HepG2 (cell line): ENCODE measurements at regions not wholly inside any gene's neighbourhood (a gene's known extent, or its start where the extent isn't known, plus 50 kb on each side); places are given as distances from the start of the nearest gene placed in this dataset.

ENCODE experiments used
- ATAC-seq: fragments of 200-7000 bp; cut with Tn5 transposase; 3 replicates; pipeline ENCODE4 v1.9.1; 2020; ENCODE audit warnings: mild to moderate bottlenecking, moderate library complexity
- BruUV-seq: library from RNA; stranded (reverse); fragments of 400-500 nt; replicated peaks from 2 replicates; lab custom pipeline; 2021; lab: Mats Ljungman, UMichigan
- CTCF ChIA-PET: fragments of 300-600 bp; formaldehyde crosslinking; extraction: SDS; loops from one replicate; lab custom pipeline; 2021; ENCODE audit warnings: low total read pairs, inconsistent platforms, low intra/inter-chr PET ratio; lab: Yijun Ruan, JAX
- POLR2A ChIA-PET: fragments of 350-600 bp; sonication (Branson Sonifier 250); formaldehyde crosslinking; loops from one replicate; lab custom pipeline; 2020; ENCODE audit warnings: antibody characterized with exemption, inconsistent platforms; lab: Yijun Ruan, JAX
- DNase-seq: peaks from one replicate; pipeline ENCODE4 v3.0.0-alpha.2; 2015; ENCODE audit warnings: low spot score
- FAIRE-seq: peaks from 3 replicates; lab custom pipeline; 2011; peaks lifted over from hg19 to GRCh38; lab: Jason Lieb, UNC
- H2AFZ ChIP-seq: one replicate; pipeline ENCODE4 v1.6.1; 2011; ENCODE audit warnings: low read length, inconsistent platforms
- H3K27ac ChIP-seq: fragments of 300-600 bp; 3 replicates; pipeline ENCODE4 v1.8.0; 2011; ENCODE audit warnings: mixed run types, mild to moderate bottlenecking, mixed read lengths, low read length, inconsistent platforms; ENCODE audit not compliant: insufficient read depth; ENCODE audit errors: extremely low read length
- H3K27me3 ChIP-seq, 2 experiments: fragments of 200-600 bp in 1 of 2; 2 replicates in 1 of 2; 3 replicates in 1 of 2; pipeline versions ENCODE4 v1.6.0 to v1.8.0; 2011; ENCODE audit warnings: low read length in 2 of 2, mild to moderate bottlenecking in 2 of 2, moderate library complexity in 2 of 2, inconsistent platforms in 1 of 2; ENCODE audit not compliant: insufficient read depth in 2 of 2, control insufficient read depth in 1 of 2
- H3K36me3 ChIP-seq, 2 experiments: fragments of 200-600 bp in 1 of 2; replicated peaks in 1 of 2; 2 replicates in 1 of 2; 3 replicates in 1 of 2; pipeline versions ENCODE4 v1.5.1 to v1.8.0; 2011; ENCODE audit warnings: low read length in 2 of 2, inconsistent platforms in 1 of 2; ENCODE audit not compliant: insufficient read depth in 2 of 2, control insufficient read depth in 1 of 2
- H3K4me1 ChIP-seq: 2 replicates; pipeline ENCODE4 v1.5.1; 2012; ENCODE audit warnings: low read length, inconsistent platforms; ENCODE audit not compliant: insufficient read depth
- H3K4me2 ChIP-seq: 2 replicates; pipeline ENCODE4 v1.6.0; 2011; ENCODE audit warnings: low read depth, low read length, inconsistent platforms
- H3K4me3 ChIP-seq, 3 experiments: fragments of 200-600 bp in 1 of 3; sonication (generic), shearing (Covaris generic) in 1 of 3; replicated peaks in 1 of 3; 2 replicates each; pipeline ENCODE4 v1.5.1; 2011 to 2016; ENCODE audit warnings: low read length in 3 of 3, inconsistent platforms in 2 of 3, low read depth in 2 of 3, mild to moderate bottlenecking in 2 of 3, control low read depth in 1 of 3, mixed read lengths in 1 of 3; ENCODE audit not compliant: insufficient read depth in 1 of 3
- H3K79me2 ChIP-seq: one replicate; pipeline ENCODE4 v1.6.1; 2011; ENCODE audit warnings: low read length, inconsistent platforms; ENCODE audit not compliant: insufficient read depth
- H3K9ac ChIP-seq: 2 replicates; pipeline ENCODE4 v1.6.0; 2011; ENCODE audit warnings: mild to moderate bottlenecking, low read depth, low read length, inconsistent platforms; ENCODE audit not compliant: insufficient read depth
- H3K9me3 ChIP-seq: 2 replicates; pipeline ENCODE4 v1.5.1; 2012; ENCODE audit warnings: mild to moderate bottlenecking, low read length
- H4K20me1 ChIP-seq: 2 replicates; pipeline ENCODE4 v1.6.0; 2011; ENCODE audit warnings: inconsistent platforms, mild to moderate bottlenecking, low read length, moderate library complexity; ENCODE audit not compliant: insufficient read depth
- CEBPG ChIP-seq: IDR thresholded peaks from 2 replicates; pipeline ENCODE4 v1.6.1; 2016
- FOXP1 ChIP-seq, 2 experiments: fragments of 450-650 bp in 1 of 2; IDR thresholded peaks; 2 replicates each; pipeline ENCODE4 v1.6.1; 2017 to 2018; ENCODE audit warnings: antibody characterized with exemption in 1 of 2
- HES4 ChIP-seq: sonication (generic); formaldehyde crosslinking; IDR thresholded peaks from 2 replicates; pipeline ENCODE4 v1.9.0; 2021; ENCODE audit warnings: mild to moderate bottlenecking, missing genetic modification reagents, borderline replicate concordance
- HIVEP1 ChIP-seq: sonication (generic); formaldehyde crosslinking; IDR thresholded peaks from 2 replicates; pipeline ENCODE4 v1.4.0; 2020; ENCODE audit warnings: mild to moderate bottlenecking, missing genetic modification reagents
- HNRNPL ChIP-seq: fragments of 200-400 bp; formaldehyde crosslinking; IDR thresholded peaks from 2 replicates; pipeline ENCODE4 v1.6.1; 2017; ENCODE audit warnings: mild to moderate bottlenecking, low read depth, low read length
- KAT7 ChIP-seq: IDR thresholded peaks from 2 replicates; pipeline ENCODE4 v1.6.1; 2018; ENCODE audit warnings: borderline replicate concordance, missing compliant biosample characterization
- KLF6 ChIP-seq: IDR thresholded peaks from 2 replicates; pipeline ENCODE4 v1.8.0; 2016; ENCODE audit warnings: missing biosample characterization, missing genetic modification reagents
- POLR2G ChIP-seq: fragments of 200-400 bp; formaldehyde crosslinking; IDR thresholded peaks from 2 replicates; pipeline ENCODE4 v1.6.1; 2018; ENCODE audit warnings: mild to moderate bottlenecking, low read depth, low read length, moderate library complexity
- SOX13 ChIP-seq, 3 experiments: fragments of 450-650 bp in 1 of 3; sonication (generic) in 1 of 3; formaldehyde crosslinking in 1 of 3; IDR thresholded peaks in 2 of 3; conservative IDR thresholded peaks in 1 of 3; 2 replicates each; pipeline versions ENCODE4 v1.5.0 to v1.6.1; 2016 to 2020; ENCODE audit warnings: antibody characterized with exemption in 1 of 3, mild to moderate bottlenecking in 1 of 3, missing compliant biosample characterization in 1 of 3, missing genetic modification reagents in 1 of 3, moderate library complexity in 1 of 3
- SSRP1 ChIP-seq: IDR thresholded peaks from 2 replicates; pipeline ENCODE4 v1.6.1; 2016; ENCODE audit warnings: control low read depth
- ZFP90 ChIP-seq: sonication (generic); formaldehyde crosslinking; IDR thresholded peaks from 2 replicates; pipeline ENCODE4 v1.8.0; 2022; ENCODE audit warnings: missing genetic modification reagents, mild to moderate bottlenecking, inconsistent platforms, borderline replicate concordance
- ZNF17 ChIP-seq: sonication (generic); formaldehyde crosslinking; IDR thresholded peaks from 2 replicates; pipeline ENCODE4 v1.5.0; 2020; ENCODE audit warnings: mild to moderate bottlenecking, missing genetic modification reagents
- ZNF552 ChIP-seq: sonication (generic); formaldehyde crosslinking; IDR thresholded peaks from 2 replicates; pipeline ENCODE4 v1.9.0; 2022; ENCODE audit warnings: missing genetic modification reagents, mild to moderate bottlenecking, borderline replicate concordance
- ZNF567 ChIP-seq: sonication (generic); formaldehyde crosslinking; IDR thresholded peaks from 2 replicates; pipeline ENCODE4 v1.8.1; 2023; ENCODE audit warnings: mild to moderate bottlenecking, missing genetic modification reagents, borderline replicate concordance
- ZNF652 ChIP-seq: IDR thresholded peaks from 2 replicates; pipeline ENCODE4 v1.6.1; 2016; ENCODE audit warnings: low read depth, borderline replicate concordance
- ZNF777 ChIP-seq: sonication (generic); formaldehyde crosslinking; IDR thresholded peaks from 2 replicates; pipeline ENCODE4 v1.4.0; 2020; ENCODE audit warnings: missing genetic modification reagents
- in situ Hi-C: cut with HindIII; loops from 2 replicates; pipeline ENCODE4 v1.10.0; 2017; ENCODE audit warnings: low pct_unique_long_range_greater_than_20kb; ENCODE audit not compliant: extremely low pct_ligation_motif_present
- intact Hi-C: fragments of 100-400 bp; cut with micrococcal nuclease; formaldehyde crosslinking; loops from one replicate; pipeline ENCODE4 v1.10.0; 2022; ENCODE audit not compliant: unreplicated experiment
- TF ChIP-seq, protein P1 (sequence below): sonication (generic); formaldehyde crosslinking; IDR thresholded peaks from 2 replicates; pipeline ENCODE4 v1.4.0; 2020; ENCODE audit warnings: missing genetic modification reagents, borderline replicate concordance
- TF ChIP-seq, protein P2 (sequence below): sonication (generic); formaldehyde crosslinking; IDR thresholded peaks from 2 replicates; pipeline ENCODE4 v1.5.1; 2020; ENCODE audit warnings: missing genetic modification reagents, mild to moderate bottlenecking, borderline replicate concordance

DNA sequence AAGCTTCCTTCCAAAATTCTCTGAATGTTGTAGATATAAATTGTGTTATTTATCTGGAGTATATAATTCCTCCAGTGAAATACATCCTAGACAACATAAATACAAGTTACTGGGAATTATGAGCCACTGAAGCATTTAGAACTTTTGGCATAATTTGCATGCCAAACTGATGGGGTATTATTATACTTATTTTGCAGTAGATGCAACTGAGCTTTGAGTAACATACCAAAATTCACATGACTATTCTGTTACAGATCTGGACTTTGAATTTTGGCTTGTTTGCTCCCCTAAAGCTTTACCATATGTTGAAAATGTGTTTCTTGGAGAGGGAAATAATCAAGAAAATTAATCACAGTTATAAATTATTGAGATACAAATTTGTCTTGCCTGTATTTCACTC is 372.5 kb downstream of the CDH11 start:
- Histone ChIP-seq H3K79me2 (no peaks in the 10 kb centered on the region), H3K9me3 (peaks cover 60% of the 10 kb centered on the region), H3K36me3 (no peaks in the 10 kb centered on the region), H4K20me1 (no peaks in the 10 kb centered on the region), H2AFZ (no peak overlapping the region), H3K4me2 (no peak overlapping the region), H3K4me3 (no peak overlapping the region), H3K27me3 (no peaks in the 10 kb centered on the region), H3K4me1 (no peaks in the 10 kb centered on the region), H3K27ac (no peak overlapping the region), H3K9ac (no peak overlapping the region)
- POLR2A ChIA-PET, result no interaction called here
- in situ Hi-C loops, result no loop called here
- BruUV-seq, result no TSS peak
- TF ChIP-seq ZNF552 (CRISPR knock-in tag) (no peak), POLR2G (no peak), ZFP90 (CRISPR knock-in tag) (no peak), ZNF652 (CRISPR knock-in tag) (no peak), FOXP1 (IDR thresholded peaks at IDR 0.05) (no peak), FOXP1 (CRISPR knock-in tag; IDR thresholded peaks at IDR 0.05) (no peak), ZNF17 (no peak), KAT7 (CRISPR knock-in tag) (no peak), ZNF777 (CRISPR knock-in tag) (no peak), SSRP1 (no peak), HES4 (CRISPR knock-in tag) (no peak), CEBPG (CRISPR knock-in tag) (no peak), SOX13 (IDR thresholded peaks at IDR 0.05) (no peak), SOX13 (CRISPR knock-in tag; conservative IDR thresholded peaks at IDR 0.05 in 1 of 2, IDR thresholded peaks at IDR 0.05 in 1 of 2) (no peak), KLF6 (CRISPR knock-in tag) (no peak), ZNF567 (CRISPR knock-in tag) (no peak), HNRNPL (no peak), HIVEP1 (CRISPR knock-in tag) (no peak)
- TF ChIP-seq, protein P1, sequence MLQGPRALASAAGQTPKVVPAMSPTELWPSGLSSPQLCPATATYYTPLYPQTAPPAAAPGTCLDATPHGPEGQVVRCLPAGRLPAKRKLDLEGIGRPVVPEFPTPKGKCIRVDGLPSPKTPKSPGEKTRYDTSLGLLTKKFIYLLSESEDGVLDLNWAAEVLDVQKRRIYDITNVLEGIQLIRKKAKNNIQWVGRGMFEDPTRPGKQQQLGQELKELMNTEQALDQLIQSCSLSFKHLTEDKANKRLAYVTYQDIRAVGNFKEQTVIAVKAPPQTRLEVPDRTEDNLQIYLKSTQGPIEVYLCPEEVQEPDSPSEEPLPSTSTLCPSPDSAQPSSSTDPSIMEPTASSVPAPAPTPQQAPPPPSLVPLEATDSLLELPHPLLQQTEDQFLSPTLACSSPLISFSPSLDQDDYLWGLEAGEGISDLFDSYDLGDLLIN (CRISPR knock-in tag), result no peak
- TF ChIP-seq, protein P2, sequence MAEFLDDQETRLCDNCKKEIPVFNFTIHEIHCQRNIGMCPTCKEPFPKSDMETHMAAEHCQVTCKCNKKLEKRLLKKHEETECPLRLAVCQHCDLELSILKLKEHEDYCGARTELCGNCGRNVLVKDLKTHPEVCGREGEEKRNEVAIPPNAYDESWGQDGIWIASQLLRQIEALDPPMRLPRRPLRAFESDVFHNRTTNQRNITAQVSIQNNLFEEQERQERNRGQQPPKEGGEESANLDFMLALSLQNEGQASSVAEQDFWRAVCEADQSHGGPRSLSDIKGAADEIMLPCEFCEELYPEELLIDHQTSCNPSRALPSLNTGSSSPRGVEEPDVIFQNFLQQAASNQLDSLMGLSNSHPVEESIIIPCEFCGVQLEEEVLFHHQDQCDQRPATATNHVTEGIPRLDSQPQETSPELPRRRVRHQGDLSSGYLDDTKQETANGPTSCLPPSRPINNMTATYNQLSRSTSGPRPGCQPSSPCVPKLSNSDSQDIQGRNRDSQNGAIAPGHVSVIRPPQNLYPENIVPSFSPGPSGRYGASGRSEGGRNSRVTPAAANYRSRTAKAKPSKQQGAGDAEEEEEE (CRISPR knock-in tag), result no peak
- CTCF ChIA-PET, result no interaction called here
- intact Hi-C loops, result no loop called here
- FAIRE-seq (no peak), DNase-seq (no peak), ATAC-seq (no peak)
